ENCODE measurements at regions not wholly inside any gene's neighbourhood (a gene's known extent, or its start where the extent isn't known, plus 50 kb on each side); places are given as distances from the start of the nearest gene placed in this dataset.

DNA sequence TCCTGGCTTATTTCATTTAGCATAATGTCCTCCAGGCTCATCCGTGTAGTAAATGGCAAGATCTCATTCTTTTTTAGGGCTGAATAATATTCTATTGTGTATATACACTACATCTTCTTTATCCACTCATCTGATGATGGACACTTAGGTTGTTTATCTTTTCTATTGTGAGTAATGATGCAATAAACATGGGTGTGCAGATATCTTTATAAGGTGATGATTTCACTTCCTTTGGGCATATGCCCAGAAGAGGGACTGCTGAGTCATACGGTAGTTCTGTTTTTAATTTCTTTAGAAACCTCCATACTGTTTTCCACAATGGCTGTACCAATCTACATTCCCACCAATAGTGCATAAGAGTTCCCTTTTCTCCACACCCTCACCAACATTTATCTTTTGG lies 317.6 kb upstream of the CNKSR2 start:
- no peak for DNase-seq

DNA sequence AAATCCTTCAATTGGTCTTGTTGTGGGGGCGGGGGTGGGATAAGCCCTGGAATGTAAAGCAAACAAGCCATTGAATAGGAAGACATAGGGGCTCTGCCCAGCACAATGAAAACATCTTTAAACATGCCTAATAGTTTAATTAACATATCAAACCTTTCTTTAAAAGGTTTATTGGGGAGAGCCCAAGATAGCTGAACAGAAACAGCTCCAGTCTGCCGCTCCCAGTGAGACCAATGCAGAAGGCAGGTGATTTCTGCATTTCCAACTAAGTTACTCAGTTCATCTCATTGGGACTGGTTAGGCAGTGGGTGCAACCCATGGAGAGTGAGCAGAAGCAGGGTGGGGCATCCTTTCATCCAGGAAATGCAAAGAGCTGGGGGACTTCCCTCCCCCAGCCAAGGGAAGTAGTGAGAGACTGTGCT lies 327.2 kb upstream of the CNKSR2 start:
- no peak for DNase-seq

DNA sequence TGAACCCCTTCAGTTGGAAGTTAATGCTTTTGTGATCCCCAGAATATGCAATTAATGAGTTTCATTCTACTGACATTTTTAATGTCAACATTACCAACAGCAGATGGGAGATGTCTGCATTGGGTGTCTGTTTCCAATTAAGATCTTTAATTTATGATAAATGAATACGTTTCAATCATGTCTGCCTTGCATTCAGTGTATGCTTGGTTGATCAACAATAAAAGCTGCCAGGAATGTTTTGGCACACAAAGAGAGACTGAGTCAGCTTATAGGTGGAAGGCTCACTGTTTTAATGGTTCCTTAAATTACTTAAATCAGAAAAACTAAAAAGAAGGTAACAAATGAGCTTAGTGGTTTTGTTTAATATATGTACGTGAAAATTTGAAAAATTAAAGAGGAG lies 359.9 kb upstream of the CNKSR2 start:
- DNase-seq, result no peak

DNA sequence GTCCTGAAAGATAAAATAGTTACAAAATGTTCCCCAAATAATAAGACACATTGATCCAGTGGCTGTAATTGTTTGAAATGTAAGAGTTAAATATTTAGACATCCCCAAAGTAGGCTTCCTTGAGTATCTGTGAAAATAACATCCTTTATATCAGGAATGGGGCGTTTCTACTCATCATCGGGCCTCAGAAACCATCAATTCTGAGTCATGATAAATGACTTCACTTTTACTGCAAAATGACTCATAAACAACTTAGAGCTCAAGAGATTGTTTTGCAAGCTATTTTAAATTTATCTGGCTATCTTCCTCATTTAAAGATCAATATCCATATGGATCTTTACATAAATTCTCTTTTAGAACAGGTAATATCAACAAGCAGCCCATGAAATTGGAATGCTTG lies 369.4 kb upstream of the CNKSR2 start:
- no peak for DNase-seq

DNA sequence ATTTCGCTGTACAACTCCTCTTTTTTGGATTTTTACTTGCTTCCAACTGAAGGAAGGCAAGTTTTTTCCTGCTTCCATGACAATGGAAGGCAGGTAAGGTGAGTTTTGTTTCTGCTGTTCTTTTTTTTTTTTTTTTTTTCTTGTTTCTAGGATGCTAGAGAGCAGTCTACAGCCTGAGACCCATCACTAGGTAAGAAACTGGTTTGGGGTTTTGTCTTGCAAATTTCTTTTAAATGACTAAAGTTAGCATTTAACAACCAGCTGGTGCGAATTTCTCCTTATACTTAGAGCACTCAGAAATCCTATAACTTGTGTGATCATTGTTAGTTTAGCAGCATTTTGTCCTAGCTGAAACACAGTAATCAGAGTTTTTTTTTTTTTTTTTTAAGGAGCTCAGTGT lies 378.4 kb upstream of the CNKSR2 start:
- no peak for DNase-seq

DNA sequence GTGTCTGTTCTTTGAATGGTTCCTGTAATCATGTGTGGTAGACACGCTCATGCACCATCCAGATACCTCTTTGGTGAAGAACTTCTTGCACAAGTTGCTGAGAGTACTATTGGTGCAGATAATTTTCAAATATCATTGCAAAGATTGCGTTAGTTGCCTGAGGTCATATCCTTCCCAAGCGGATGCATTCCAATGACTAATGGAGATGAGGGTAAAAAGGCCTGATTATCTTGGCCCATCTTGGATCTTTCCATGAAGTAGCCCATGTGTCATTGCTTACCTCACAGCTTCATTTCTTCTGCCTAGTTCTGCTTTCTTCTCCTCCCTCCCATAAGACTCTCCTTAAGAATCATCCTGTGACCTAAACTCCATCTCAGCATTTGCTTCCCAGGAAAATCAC lies 384.9 kb upstream of the CNKSR2 start:
- no peak for DNase-seq

DNA sequence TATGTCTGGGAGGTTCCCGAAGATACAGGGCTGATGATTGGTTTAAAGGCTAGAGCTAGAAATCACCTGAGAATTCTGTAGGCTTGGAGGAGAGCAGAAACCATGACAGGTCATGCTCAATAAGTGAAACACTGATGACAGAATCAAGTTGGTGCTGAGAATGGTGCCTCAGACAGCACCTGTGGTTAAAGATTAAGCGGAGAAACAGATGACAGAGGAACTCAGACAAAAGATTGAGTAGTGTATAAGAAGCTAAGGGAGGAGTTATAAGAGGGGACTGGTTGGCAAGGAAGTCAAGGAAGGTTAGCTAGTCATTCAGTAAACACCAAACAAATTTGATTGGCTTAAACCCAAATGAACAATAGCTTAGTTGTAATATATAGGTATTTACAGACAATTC lies 385.4 kb upstream of the CNKSR2 start:
- no peak for DNase-seq

DNA sequence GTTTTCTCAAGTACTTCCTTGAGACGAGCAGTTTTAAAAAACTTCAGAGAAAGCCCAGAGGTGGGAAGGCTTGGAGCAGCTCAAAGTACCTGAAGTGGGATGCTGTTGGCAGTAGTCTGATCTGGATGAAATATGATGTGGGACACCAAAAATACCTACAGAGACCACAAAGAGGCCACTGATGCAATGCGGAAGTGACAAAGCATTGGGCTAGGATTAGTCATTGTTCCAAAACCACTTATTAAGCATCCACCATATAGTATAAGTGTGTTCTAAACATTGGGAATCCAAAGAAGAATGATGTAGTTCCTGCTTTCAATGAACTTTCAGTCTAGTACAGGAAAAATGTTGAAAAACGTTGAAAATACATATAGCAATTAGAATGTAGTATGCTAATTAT lies 386.1 kb upstream of the CNKSR2 start:
- DNase-seq, result no peak

- DNase-seq, result no peak
These were observed 393.8 kb upstream of the CNKSR2 start for GRCh38 chrX:20980426-20980825.

GRCh38 chrX:20974326-20974725 lies 399.9 kb upstream of the CNKSR2 start:
- DNase-seq, result no peak

- no peak for DNase-seq
These were observed 401.2 kb upstream of the CNKSR2 start for GRCh38 chrX:20973038-20973437.

GRCh38 chrX:20971250-20971649 lies 403.0 kb upstream of the CNKSR2 start:
- DNase-seq, result no peak

- no peak for DNase-seq
These were observed 404.7 kb upstream of the CNKSR2 start for GRCh38 chrX:20969565-20969964.

DNA sequence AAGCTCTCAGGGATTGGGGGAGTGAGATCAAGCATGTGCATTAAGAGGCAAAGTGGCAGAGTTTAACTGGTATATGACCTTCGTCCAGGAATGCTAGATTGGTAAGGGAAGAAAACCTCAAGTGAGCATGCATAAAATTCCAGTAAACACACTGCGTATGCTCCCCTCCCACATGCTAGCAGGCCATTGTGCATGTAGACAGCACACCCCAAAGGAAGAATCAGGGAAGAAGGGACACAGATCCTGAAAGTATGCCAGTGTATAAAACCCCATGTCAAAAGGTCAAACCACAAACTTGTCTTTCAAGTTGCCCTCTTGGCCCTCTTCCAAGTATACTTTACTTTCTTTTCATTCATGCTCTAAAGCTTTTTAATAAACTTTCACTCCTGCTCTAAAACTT lies 405.2 kb upstream of the CNKSR2 start:
- DNase-seq, result no peak

- peak; percentile 2 to 5 for DNase-seq
These were observed 406.5 kb upstream of the CNKSR2 start for GRCh38 chrX:20967725-20968124.

GRCh38 chrX:20965270-20966044 lies 408.8 kb upstream of the CNKSR2 start:
- peak in 1 of 2 experiments; percentile 14 for DNase-seq

- DNase-seq, result no peak
These were observed 420.2 kb upstream of the CNKSR2 start for GRCh38 chrX:20954014-20954413.

- no peak for DNase-seq
These were observed 422.0 kb upstream of the CNKSR2 start for GRCh38 chrX:20952180-20952579.

- no peak for DNase-seq
These were observed 423.0 kb upstream of the CNKSR2 start for GRCh38 chrX:20951016-20951810.

DNA sequence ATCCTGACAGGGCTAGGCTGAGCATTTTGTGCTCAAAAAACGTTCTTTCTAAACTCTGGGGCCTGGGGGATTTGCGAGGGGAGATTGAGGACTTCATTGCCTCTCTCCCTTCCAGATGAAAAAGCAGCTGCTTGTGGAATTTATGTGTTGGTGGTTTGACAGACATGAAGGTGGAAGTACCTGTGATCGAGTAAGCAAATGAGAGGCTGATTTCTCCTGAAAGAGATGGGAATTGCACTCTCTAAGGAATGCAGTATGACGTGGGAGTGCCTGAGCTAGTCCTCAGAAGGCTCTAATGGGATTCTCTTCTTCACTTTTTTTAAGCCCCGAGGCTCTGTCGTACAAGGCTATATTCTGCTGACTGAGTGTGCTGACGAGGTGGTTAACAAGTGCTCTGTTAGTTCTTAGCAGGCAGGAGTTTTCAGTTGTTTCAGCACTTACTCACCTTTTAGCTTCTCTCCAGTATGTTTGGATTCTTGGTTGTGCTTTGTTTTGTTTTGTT lies 426.8 kb upstream of the CNKSR2 start:
- no peak for DNase-seq

GRCh38 chrX:20913760-20914159 lies 460.5 kb upstream of the CNKSR2 start:
- DNase-seq, result no peak

DNA sequence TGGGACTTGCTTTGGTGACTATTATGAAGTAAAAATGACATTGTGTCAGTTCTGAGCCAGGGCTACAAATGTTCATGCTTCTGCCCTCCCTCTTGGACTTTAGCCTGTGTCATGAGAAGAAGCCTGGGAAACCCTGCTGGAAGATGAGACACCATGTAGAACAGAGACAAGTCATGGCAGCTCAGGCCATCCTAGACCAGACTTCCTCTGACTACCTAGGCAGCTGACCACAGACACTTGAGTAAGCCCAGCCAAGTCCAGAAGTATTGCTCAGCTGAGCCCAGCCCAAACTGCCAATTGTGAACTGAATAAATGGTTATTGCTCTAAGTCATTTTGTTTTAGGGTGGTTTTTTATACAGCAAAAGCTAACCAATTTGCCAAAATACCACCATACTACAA lies 467.6 kb upstream of the CNKSR2 start:
- no peak for DNase-seq

- no peak for DNase-seq
These were observed 489.7 kb upstream of the CNKSR2 start for GRCh38 chrX:20884565-20884964.

DNA sequence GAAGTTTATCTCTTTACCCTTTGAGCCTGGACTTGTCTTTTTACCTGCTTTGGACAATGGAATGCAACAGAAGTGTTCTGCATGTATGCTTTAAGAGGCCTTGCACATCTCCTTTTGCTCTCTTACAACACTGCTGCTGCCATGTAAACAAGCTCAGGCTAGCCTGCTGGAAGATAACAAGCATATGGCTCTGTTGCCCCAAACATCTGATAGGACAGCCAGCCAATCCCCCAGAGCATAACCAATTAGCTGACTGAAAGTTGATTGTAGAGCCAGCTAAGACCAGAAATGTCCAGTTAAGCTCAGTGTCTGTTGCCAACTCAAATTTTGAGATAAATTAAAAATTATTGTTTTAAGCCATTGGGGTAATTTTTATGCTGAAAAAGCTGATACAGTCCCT lies 510.6 kb upstream of the CNKSR2 start:
- no peak for DNase-seq

Measured in NCI-H1930 (cell line).